CD4-positive, alpha-beta T cell treated with Interleukin-4 for 1 hour (primary cell): ENCODE measurements at regions not wholly inside any gene's neighbourhood (a gene's known extent, or its start where the extent isn't known, plus 50 kb on each side); places are given as distances from the start of the nearest gene placed in this dataset.
A peak's percentile ranks its signal among the peaks of the same experiment; 100 is the strongest.
"Not testable (repeated sequence)": the region's sequence is repeated elsewhere in the genome, so short reads cannot be mapped to it uniquely, and the experiment has no call there.

Source experiments
- DNase-seq, 2 donors: peaks; one replicate each; pipeline ENCODE4 v3.0.0-alpha.2; 2020 to 2022

- DNase-seq: no peak
These were observed 52.6 kb upstream of the JUN start for GRCh38 chr1:58836408-58836807.

DNA sequence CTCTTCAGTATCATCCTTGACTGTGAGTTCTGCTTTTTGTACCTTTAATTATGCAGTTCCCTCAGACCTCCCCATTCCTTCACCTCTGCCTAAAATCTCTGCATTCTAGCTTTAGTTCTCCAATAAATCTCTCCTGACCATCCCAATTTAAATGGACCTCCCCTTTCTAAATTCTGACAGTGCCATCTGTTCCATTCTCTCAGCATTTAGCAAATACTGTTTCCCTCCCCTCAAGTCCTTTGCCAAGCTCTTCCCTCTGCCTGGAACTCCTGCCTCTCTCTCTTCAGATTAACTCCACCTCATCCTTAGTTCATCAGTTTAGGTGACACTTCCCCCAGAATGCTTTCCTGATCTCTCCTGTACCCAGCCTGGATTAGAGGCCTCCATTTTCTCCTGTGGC is 54.0 kb upstream of the JUN start:
- no peak for DNase-seq

DNA sequence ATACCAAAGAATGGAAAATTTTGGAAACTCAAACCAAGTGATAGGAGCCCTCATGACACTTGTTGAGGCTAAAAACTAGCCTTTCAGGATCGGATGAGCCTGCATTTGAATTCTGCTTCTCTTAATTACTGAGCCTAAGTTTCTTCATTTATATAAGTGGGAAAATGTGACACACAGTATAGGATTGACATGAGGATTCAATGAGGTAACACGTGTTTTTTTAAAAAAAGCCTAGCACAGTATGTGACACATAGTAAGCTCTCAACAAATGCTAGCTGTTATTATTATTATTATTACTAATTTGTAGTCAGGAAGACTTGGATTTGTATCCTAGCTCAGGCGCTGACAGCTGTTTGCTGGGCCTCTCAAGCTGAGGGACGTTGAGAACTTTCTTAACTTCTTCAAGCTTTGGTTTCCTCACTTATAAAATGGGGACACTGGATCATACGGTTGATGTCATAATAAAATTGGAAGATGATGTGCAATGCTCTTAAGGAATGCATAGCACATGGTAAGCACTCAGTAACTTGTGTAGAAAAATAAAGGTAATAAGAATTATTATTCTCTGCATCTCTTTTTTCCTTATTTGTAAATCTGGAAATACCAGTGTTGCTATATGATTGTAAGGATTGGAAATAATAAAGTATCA is 55.4 kb upstream of the JUN start:
- no peak for DNase-seq

GRCh38 chr1:58839846-58840835 is 56.3 kb upstream of the JUN start:
- DNase-seq: no peak

- DNase-seq: peak; percentile 25 to 31
These were observed 57.6 kb upstream of the JUN start for GRCh38 chr1:58841455-58841854.

- DNase-seq: no peak
These were observed 59.1 kb upstream of the JUN start for GRCh38 chr1:58842941-58843340.

- no peak for DNase-seq
These were observed 60.3 kb upstream of the JUN start for GRCh38 chr1:58844176-58844575.

- no peak for DNase-seq
These were observed 62.1 kb upstream of the JUN start for GRCh38 chr1:58845942-58846341.

- DNase-seq: no peak
These were observed 65.1 kb upstream of the JUN start for GRCh38 chr1:58848818-58849411.

GRCh38 chr1:58849551-58849950 is 65.7 kb upstream of the JUN start:
- DNase-seq: no peak

DNA sequence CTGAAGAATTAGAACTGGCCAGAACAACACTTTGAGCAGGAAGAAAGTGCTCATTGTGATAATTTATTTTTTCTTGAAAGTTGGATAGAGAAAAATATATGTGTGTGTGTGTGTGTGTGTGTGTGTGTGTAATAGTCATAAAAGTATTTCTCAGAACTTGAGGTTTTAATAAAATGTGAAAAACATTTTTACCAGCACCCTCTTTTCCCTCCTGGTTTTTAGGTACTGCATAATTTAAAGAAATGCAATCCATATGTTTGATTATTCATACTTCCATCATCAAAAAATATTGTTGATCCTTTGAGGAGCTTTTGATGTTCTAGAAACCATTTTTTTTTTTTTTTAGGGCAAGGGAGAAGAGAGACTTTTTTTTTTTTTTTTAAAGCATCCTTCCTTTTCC is 66.8 kb upstream of the JUN start:
- no peak for DNase-seq

- DNase-seq: no peak
These were observed 69.1 kb upstream of the JUN start for GRCh38 chr1:58852731-58853485.

GRCh38 chr1:58854576-58854975 is 70.7 kb upstream of the JUN start:
- no peak for DNase-seq

DNA sequence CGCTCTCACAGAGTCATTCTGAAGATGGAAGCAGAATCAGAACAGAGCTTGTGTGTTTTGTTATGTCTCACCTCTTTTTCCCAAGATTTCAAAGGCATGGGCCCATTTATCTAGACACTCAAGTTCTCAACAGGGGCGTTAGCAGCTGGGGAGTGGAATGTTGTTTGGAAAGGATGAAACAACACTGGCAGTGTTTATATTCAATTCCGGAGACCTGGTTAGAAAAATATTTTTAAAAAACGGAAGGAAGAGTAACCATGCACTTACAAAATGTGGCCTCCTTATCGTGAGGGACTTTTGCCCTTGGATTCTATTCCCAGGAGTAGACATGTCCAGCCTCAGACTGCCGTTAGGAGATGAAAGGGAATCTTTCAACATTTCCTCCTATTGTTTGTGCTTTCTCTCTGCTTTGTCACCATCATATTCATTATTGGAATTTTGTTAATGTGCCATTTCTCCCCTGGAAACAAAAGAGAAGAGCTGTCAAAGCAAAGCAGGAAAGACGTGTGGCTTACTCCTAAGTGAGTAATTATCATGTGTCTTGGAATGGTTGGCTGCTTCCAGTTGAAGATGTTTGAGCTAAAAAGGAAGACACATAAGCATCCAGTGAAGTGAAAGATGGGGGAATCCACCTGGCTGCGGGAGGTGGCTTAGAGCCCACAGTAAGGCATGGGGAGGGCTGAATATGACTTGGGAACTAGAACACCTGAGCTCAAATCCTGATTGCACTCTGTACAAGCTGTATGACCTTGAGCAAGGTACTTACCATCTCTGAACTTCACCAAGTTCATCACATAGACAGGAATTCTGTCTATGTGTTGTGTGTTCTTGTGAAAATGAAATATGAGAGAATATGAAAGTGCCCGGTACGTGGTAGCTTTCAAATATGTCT is 71.7 kb upstream of the JUN start:
- no peak for DNase-seq

DNA sequence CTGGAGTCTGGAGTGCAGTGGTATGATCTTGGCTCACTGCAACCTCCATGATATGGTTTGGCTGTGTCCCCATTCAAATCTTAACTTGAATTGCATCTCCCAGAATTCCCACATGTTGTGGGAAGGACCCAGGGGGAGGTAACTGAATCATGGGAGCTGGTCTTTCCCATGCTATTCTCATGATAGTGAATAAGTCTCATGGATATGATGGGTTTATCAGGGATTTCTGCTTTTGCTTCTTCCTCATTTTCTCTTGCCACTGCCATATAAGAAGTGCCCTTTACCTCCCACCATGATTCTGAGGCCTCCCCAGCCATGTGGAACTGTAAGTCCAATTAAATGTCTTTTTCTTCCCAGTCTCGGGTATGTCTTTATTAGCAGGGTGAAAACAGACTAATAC is 72.4 kb upstream of the JUN start:
- not testable (repeated sequence) for DNase-seq

- DNase-seq: peak in 1 of 2 donors; percentile 20
These were observed 74.1 kb upstream of the JUN start for GRCh38 chr1:58857680-58858673.

DNA sequence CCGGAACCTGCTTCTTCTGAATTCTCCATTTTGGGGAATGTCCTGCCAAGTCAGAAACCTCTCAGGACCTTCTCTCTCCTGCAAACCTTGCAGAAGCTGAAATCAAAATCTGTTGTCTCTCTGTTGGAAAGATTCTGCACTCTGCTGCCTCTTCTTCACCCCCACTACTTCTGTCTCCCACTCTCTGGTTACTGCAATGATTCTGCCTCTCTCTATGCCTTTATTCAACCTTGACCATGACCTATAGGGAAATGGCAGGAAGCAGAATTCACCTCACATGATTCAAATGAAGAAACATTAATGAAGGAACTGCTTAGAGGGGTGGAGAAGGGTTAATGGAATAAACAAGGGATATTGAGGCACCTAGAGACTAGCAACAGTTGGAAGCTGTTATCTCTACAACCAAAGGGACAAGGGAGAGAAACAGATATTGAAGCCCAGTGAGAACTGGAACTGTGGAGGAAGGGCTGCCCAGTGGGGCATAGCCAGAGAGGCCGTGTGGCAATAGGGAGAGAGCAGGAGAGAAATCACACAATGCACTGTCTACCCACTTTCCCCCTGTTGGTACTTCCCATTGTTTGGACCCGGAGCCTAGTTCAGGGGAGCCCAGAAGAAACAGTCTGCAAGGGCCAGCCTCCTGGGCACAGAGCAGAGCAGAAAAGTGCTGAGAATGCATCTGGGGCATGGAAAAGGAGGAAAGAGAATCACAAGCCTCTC is 76.1 kb upstream of the JUN start:
- DNase-seq: no peak

- DNase-seq: no peak
These were observed 77.2 kb upstream of the JUN start for GRCh38 chr1:58861076-58861475.

GRCh38 chr1:58861506-58861905 is 77.7 kb upstream of the JUN start:
- peak in 1 of 2 donors; percentile 17 for DNase-seq
